ENCODE measurements at regions not wholly inside any gene's neighbourhood (a gene's known extent, or its start where the extent isn't known, plus 50 kb on each side); places are given as distances from the start of the nearest gene placed in this dataset.
A peak's percentile ranks its signal among the peaks of the same experiment; 100 is the strongest.
"Not testable (repeated sequence)": the region's sequence is repeated elsewhere in the genome, so short reads cannot be mapped to it uniquely, and the experiment has no call there.

DNA sequence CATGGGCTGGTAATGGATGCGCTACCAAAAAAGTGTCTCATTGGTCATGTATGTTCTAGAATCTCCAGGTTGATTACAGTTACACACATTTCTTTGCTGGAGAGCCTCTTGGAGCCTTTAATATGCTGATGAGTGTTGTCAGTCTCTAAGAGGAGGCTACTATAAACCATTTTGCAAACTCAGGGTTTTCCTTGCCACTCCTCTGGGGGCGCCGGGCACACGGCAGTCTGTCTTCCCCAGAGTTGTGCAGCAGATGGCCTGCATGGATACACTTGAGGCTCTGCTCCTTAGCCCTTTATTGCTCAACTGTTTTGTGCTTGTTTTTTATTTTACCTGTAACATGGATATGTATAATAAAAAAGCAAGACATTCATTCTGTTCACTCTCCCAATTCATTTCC, 196.5 kb downstream of the ACTR3B start:
- no peak for DNase-seq

DNA sequence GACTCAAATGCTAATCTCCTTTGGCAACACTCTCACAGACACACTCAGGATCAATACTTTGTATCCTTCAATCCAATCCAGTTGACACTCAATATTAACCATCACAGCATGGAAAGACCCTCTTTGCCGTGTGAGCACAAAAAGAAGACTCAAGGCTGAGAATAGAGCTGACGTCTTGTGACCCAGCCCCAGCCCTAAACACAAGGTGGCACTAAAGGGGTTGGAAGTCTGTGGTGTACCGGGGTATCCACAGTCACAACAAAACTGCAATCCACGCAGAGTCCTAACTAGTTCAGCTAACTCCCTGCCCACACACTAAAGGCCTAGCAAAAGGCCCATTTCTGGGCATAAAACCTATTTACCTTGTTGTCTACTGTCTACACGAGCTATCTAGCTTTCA, 200.1 kb downstream of the ACTR3B start:
- DNase-seq = no peak

DNA sequence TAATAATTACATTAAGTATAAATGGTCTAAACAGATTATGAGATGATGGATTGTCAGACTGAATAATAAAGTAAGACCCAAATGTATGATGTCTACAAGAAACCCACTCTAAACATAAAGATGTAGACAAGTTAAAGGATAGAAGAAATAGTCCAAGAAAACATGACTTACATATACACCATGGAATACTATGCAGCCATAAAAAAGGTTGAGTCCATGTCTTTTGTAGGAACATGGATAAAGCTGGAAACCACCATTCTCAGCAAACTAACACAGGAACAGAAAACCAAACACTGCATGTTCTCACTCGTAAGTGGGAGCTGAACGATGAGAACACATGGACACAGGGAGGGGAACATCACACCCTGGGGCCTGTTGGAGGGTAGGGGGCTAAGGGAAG, 202.2 kb downstream of the ACTR3B start:
- DNase-seq = not testable (repeated sequence)

DNA sequence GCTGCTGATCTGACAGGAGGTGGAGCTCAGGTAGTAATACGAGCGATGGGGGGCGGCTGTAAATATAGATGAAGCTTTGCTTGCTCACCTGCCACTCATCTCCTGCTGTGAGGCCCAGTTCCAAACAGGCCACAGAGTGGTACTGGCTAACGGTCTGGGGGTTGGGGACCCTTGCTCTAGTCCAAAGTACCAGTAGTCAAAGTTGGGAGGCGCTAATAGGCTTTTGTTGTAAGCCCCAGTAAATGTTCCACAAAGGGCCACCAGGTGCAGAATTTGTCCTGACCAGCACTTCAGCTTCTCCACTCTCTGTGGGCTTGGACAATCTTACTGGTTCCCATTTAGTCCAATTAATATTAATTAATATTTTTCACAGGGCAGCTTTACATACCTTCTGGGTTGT, 206.6 kb downstream of the ACTR3B start:
- DNase-seq = no peak

DNA sequence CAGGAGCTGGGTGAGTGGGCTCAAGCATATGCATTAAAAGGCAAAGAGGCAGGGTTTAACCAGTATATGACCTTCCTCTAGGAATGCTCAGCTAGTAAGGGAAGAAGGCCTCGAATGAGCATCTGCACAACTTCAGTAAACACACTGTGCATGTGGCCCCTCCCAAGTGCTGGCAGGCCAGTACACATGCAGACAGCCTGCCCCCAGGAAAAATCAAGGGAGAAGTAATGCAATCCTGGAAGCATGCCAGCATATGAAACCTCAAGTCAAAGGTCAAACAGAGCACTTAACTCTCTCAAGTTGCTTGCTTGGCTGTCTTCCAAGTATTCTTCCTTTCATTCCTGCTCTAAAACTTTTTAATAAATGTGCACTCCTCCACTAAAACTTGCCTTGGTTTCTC, 208.4 kb downstream of the ACTR3B start:
- peak; percentile 59 for DNase-seq

DNA sequence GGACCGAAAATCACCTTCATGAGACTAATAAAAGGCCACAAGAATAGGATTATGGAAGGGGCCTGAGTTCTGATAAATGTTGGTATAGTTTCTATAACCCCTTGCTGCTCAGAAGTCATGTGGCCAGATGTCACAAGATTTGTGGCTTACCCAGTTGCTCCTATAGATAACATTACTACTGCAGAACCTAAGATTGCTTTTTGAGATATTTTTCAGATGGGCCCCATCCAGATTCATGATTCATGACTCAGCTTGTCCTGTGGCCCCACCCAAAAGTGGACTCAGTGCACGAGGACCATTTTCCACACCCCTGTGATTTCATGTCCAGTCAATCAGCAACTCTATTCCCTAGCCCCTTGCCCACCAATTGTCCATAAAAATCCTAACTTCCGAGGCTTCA, 209.0 kb downstream of the ACTR3B start:
- DNase-seq = no peak

DNA sequence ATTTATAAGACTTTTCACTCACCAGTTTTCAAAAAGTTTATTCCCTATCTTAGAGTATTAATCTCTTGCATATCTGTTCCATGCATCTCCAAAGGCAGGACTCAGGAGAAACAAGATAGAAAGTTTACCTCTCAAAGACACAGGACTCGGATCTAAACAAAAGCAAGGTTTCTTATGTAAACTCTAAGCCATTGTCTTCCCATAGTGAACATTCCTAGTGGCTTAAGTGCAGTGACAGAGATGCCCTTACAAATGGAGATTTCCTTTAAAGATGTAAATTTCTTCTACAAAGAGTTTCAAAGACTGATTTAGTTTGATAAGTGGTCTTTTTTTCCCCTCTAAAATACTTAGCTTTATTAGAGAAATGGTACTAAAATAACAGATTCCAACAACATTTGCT, 209.8 kb downstream of the ACTR3B start:
- DNase-seq = no peak

DNA sequence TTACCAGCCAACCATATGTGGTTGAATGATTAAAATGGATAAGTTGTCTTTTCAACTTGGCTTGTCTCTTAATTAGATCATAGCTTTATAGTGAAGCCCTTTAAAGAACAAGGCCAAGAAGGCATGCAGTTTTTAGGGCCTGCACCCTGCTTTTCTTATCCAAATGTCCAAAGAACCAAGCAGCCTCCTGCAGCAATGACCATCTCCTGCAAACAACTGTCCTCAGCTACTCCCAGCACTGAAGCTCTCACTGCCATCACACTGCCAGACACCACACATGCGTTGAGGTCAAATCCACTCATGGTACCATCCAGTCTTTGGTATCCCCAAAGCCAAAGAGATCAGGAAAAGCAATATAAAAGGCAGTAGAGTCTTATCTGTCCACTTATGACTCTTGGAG, 210.3 kb downstream of the ACTR3B start:
- no peak for DNase-seq

DNA sequence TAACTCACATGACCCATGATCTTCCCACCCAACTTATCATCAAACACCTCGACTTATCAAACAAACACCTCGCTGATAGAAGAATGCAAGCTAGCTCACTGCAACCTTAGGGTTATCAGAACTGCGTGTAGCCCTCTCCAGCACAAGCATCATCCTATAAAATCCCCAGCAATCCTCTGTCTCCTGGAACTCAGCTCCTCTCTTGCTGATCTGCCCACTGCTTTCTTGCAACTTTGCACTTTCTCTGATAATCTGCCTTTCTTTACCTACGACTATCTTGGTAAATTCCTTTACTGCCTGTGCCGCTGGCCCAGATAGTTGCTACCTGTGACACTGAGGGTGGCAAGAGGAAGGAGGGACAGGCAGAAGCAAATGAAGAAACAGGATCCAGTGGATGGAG, 210.9 kb downstream of the ACTR3B start:
- DNase-seq = no peak

DNA sequence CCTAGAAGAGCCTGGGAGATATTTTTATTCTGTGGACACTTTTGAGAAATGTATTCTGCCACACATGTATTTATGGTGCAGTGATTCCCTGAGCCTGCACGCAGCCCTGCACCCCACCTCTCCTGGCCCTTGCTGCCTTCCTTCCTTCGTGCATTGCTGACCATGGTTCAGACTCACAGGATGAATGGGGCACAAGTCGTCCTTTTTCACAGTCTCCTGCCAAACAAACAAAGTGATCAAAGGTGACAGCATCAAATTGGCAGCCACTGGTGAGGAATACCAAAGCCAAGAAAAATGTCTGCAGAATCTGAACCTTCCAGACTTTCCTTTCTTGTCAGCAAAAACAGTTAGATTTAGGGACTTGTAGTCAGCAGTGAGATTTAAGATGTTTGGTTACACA, 215.0 kb downstream of the ACTR3B start:
- no peak for DNase-seq

DNA sequence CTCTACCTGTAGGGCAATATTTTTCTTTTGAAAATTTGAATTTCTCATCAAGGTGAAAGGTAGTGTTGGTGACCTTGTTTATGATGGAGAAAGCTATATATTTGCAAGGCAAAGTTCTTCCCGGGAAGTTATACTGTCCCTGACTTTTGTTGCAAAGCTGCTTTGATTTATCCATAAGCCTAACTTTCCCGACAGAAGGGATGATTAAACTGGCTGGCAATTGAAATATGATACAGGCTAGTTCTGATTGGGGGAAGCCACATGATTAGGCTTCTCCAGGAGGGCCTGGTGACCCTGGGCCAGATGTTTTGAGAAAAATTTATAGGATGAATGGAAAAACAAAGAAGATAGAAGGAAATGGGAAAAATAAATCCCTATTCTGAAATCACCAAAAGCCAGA, 215.5 kb downstream of the ACTR3B start:
- no peak for DNase-seq

DNA sequence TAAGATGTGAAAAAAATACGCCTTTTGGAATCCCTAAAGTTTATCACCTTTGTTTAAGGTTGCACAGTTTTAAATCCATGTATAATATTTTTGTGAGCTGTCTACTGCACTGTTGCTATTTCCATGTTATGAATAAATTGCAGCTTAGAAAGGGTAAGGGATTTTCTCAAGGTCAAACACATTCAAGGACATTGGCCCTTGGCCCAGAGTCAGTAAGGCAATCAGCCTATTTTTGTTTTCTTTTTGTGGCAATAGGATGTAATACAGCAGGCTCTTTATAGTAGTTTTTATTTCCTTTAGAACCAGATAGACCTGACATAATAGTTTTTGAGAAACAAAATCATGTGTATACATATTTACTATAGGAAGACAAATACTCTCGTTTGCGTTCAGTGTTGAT, 219.8 kb downstream of the ACTR3B start:
- no peak for DNase-seq

DNA sequence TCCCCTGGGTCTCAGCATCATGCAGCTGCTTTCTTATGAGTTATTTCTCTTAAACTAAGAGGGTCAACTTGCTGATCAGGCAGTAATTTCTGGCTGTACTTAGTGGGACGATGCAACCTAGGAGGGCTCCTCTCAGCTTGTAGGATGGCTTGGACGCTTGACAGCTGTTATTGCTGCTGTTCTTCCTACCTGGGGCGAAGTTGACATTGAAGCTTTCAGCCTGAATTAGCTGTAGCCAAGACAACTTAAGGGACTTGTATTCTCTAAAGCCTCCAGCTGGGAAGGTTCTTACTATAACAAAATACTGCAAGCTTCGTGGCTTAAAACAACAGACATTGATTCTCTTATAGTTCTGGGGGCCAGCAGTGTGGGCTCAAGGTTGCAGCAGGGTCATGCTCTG, 224.9 kb downstream of the ACTR3B start:
- no peak for DNase-seq

DNA sequence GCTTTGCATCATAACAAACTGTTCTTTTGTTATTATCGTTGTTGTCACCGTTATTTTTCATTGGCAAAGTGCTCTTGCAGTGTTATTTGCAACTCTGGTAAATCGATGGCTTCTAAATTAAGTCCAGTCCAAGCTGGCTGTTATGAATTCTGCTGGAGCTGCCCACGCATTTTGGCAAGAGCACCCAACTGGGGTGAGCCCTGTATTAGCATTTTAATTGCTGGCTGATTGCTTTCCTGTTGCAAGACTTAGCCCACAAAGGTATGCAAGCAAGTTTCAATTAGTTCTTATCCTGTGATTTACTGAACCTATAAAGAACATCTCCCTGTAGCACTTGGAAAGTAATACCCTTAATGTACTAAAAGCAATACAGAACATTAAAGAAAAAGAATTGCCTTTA, 226.8 kb downstream of the ACTR3B start:
- DNase-seq = no peak

DNA sequence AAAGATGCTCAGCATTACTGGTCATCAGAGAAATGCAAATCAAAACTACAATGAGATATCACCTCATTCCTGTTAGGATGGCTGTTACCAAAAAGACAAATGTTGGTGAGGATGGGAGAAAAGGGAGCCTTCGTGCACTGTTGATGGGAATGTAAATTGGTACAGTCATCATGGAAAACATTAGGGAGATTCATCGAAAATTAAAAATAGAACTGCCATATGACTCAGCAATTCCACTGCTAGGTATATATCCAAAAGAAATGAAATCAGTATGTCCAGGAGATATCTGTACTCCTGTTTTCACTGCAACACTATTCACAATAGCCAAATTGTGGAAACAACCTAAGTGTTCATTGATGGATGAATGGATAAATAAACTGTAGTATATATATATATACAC, 228.1 kb downstream of the ACTR3B start:
- no peak for DNase-seq

DNA sequence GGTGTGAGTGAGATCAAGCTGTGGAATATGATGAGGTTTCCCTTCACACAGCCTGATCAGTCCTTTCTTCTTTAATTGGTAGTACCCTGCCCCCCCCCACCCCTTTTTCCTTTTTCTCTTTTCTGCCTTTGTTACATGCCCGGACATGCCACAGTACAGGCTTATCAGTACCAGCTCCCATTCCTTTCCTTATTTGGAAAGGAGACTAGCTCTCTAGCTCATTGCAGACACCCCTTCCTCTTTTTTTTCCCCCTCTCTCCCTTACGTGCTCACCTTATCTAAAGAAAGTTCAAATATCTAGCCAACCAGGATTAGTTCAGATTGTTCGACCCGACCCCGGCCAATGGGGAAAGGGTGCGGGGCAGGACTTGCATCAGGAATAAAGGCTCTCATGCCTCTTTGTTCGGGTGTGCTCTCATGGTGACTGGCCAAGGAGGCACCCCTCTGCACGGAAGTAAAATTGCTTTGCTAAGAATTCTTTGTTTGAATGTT, 230.4 kb downstream of the ACTR3B start:
- peak; percentile 36 for DNase-seq

DNA sequence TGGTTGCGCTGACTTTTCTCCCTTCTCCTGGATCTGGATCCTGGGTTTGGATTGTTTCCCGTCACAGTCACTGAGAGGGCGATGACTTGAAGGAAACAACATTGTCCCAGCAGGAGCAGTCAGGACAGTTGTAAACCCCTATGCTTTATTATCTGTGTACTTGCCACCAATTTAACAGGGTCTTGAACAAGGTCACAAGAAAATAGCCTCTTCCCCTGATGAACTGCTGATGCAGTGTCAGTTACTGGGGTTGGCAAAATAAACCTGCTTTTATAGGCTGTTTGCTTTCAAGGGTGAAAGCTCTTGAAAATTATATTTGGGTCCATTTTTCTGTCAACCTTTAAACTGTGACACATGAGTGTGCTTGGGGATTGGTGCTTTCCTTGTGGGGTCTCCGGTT, 238.9 kb downstream of the ACTR3B start:
- no peak for DNase-seq

DNA sequence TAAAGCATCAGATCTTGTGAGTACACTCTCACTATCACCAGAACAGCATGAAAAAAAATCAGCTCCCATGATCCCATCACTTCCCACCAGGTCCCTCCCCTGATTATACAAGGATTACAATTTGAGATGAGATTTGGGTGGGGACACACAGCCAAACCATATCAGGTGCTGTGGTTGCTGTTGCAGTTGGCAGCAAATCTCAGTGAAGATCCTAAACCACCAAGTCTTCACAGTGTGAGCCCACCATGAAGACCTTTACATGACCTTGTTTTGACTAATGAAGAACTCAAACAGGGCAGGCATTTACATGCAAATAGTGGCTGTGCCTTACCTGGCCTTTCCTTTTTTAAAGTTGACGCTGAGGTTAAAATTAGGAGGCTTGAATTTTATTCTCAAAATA, 242.6 kb downstream of the ACTR3B start:
- no peak for DNase-seq

DNA sequence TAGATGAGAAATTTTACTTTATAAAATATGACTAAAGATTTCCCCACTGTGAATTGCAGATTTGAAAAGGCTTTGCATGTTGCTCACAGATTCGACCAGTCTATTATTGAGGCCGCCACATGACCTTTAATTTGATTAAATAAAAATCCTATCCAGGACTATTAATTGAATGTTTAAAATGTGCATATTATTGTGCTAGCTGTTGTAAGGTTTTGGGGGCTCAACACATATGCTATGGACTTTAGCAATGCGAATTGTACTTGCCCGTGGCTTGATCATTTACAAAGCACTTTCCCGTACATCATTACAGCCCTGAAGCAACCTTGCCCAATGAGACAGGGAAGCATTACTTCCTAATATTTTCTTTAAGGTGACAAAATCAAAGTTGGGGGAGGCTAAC, 243.0 kb downstream of the ACTR3B start:
- no peak for DNase-seq

DNA sequence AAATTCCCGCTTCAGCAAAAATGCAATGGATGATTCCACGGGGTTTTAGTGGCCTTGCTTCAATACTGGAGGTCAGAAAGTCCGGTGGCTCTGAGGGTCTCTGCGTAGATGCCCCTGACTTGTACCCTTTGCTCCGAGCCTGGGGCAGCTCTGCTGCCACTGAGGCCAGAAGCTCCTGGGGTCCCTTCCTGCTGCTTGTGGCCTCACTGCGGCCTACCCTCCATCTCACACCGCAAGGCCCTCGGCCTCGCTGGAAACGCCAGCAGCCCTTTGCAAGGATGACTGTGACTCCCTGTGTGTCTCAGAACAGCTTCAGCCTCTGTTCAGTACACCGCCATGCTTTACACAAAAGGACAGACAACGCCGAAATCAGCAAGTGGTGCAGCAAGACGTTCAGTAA, 244.8 kb downstream of the ACTR3B start:
- no peak for DNase-seq

DNA sequence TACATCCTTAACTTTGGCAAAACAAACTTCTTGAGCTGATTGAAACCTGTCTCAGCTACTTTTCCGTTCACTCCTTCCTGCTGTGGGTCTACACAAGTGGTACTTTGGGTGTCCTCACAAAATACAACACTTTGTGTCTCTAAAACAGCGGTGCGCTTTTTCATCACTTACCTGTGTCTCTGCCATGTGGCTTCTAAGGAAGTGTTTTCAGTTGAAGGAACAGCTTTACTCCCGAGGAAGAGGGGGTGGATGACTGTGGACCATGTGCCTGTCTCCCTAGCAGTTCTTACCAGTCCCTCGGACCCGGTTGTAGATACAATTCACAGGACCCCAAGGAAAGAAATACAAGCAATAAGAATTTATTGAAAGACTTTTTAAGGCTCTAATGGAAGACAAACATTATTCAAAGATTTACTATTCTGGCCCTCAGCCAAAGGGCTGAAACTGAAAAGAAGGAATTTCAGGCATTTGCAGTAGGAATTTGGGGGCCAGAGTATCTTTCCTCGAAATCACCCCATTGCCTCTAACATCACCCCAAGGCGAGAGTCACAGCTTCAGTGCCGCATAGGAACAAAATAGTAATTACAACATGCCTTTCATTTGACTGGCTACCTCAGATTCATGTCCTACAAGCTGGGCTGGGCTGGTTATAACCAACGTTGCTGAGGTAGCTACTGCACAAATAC, 246.3 kb downstream of the ACTR3B start:
- no peak for DNase-seq

DNA sequence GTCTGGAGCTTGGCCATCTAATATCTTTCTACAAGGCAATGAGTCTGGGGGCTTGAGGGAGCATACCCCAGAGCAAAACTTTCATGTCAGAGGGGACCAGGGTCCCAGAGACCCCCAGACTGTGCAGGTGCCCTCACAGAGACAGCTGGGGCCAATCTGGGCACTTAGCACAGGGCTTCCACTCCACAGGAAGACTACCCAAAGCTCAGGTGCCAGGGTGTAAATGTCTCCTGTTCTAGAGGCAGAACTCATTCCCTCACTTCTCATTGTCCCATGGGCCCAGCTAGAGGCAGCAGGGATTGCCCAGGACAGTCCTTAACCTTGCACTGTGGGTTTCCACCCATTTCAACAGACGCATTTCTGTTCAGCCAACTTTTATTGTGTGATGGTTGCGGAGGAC, 246.9 kb downstream of the ACTR3B start:
- no peak for DNase-seq

DNA sequence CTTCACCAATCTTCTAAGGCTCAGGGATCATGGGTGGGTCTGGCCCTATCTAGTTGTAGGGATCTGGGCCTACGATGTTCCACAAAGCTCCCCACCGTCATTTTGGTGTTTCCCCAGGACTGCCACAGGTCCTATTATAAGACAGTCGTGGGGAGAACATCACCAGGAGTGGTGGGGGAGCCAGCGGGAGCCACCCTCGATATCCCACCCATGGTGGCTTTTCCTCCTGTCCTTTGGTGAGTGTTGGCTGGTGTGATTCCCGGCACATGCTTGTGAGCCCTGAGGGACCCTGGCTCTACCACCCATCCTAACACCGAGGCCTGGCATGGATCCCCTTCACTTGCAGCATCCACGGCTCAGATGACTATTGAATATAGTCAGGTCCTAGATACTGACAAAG, 247.4 kb downstream of the ACTR3B start:
- no peak for DNase-seq

DNA sequence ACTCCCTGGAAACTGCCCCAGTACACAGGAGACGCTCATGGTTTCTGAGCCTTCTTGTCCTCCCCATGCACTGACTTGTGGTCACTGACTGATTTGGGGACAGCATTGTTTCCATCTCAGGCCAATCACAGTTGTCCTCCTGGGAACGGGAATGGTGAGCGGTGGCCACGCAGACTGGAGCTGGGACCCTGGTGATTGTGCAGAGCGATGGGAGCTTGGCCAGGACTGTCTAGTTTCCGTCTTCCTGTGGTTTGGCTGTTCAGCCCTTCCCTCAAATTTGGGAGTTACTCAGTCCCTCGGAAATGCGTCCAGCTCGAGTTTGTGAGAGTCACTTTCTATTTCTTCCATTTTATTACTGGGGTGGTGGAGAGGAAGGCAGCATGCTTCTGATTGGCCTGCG, 250.9 kb downstream of the ACTR3B start:
- DNase-seq = no peak

DNA sequence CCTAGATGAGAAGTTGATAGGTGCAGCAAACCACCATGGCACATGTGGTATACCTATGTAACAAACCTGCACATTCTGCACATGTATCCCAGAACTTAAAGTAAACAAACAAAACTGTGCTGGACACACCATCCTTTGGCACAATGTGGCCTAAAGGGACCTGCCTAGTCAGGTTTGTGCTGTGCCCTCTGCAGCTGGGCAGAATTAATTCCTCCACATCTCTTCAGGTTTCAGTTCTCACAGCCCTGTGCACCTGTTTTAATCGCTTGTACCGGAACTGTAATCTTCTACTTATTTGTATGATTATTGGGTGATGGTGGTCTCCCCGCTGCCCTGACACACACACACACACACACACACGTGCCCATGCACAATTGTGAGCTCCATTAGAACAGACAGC, 252.7 kb downstream of the ACTR3B start:
- DNase-seq = no peak

DNA sequence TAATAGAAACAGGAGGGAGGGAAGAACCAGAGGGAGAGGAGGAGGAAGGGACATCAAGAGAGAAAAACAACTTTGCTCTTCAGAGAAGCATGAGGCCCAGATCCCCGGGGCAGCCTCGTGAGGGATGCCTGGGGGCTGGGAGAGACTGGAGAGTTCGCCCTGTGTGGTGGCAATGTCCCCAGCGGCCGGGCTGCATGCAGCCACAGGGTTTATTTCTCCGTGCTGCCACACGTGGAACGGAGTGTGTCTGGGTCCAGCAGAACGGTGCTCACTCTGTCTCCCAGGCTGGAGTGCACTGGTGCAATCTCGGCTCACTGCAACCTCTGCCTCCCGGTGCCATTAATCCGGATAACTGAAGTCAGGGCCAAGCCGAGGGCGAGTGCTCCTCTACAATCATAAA, 257.7 kb downstream of the ACTR3B start:
- no peak for DNase-seq

Data from NCI-H1105 treated with DMSO at 0.1 percent for 48 hours (cell line).